Fibroblast of the aortic adventitia (primary cell): ENCODE measurements at regions not wholly inside any gene's neighbourhood (a gene's known extent, or its start where the extent isn't known, plus 50 kb on each side); places are given as distances from the start of the nearest gene placed in this dataset.

Experiments
- DNase-seq: peaks from one replicate; pipeline ENCODE4 v3.0.0-alpha.2; 2010; ENCODE audit warnings: low read depth
- H3K4me3 ChIP-seq: 2 replicates; pipeline ENCODE4 v1.5.1; 2011; ENCODE audit warnings: low read depth, mild to moderate bottlenecking, control low read depth, low read length, moderate library complexity
- CTCF ChIP-seq: IDR thresholded peaks from 2 replicates; pipeline ENCODE4 v1.5.1; 2011; ENCODE audit warnings: mild to moderate bottlenecking, low read length, control low read depth, inconsistent platforms; ENCODE audit not compliant: insufficient read depth

- TF ChIP-seq CTCF: no peak
- no peak for DNase-seq
- no peak overlapping the region for H3K4me3 ChIP-seq
These were observed 269.3 kb upstream of the ONECUT1 start for GRCh38 chr15:53059273-53060043.

GRCh38 chr15:53046153-53046790, 256.1 kb upstream of the ONECUT1 start:
- DNase-seq: no peak
- TF ChIP-seq CTCF: no peak
- H3K4me3 ChIP-seq: no peak overlapping the region

GRCh38 chr15:53038655-53038941, 248.5 kb upstream of the ONECUT1 start:
- no peak overlapping the region for H3K4me3 ChIP-seq
- no peak for TF ChIP-seq CTCF
- DNase-seq: no peak

- no peak for DNase-seq
- no peak for TF ChIP-seq CTCF
- H3K4me3 ChIP-seq: no peak overlapping the region
These were observed 247.9 kb upstream of the ONECUT1 start for GRCh38 chr15:53037904-53038654.

- no peak for DNase-seq
- H3K4me3 ChIP-seq: no peak overlapping the region
- no peak for TF ChIP-seq CTCF
These were observed 246.5 kb upstream of the ONECUT1 start for GRCh38 chr15:53036641-53037040.

GRCh38 chr15:53034767-53035245, 244.7 kb upstream of the ONECUT1 start:
- no peak for TF ChIP-seq CTCF
- DNase-seq: no peak
- H3K4me3 ChIP-seq: no peak overlapping the region
